ENCODE measurements at regions not wholly inside any gene's neighbourhood (a gene's known extent, or its start where the extent isn't known, plus 50 kb on each side); places are given as distances from the start of the nearest gene placed in this dataset.
"Not testable (repeated sequence)": the region's sequence is repeated elsewhere in the genome, so short reads cannot be mapped to it uniquely, and the experiment has no call there.

DNA sequence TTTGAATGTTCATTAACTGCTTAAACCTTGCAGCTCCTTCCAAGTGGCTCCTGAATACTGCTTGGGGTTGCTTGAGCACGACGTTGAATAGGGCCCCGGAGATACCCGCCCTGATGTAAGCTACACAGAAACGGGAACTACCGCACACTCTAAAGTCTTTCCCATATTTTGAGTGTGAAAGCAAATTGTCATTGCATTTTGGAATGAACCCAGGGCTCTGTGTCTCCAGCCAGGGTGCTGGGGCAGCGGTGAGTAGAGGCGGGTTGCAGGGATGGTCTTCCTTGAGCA lies 59.4 kb upstream of the HELT start:
- Histone ChIP-seq H3K27me3 (ENCODE audit: control insufficient read depth, insufficient read depth) (no peaks in the 10 kb centered on the region), H3K9me3 (ENCODE audit: control insufficient read depth, low read length) (no peaks in the 10 kb centered on the region), H3K4me1 (ENCODE audit: control insufficient read depth, insufficient read depth, low read length) (no peaks in the 10 kb centered on the region), H3K4me3 (ENCODE audit: low read length) (no peak overlapping the region), H3K27ac (ENCODE audit: low read length) (no peak overlapping the region)
- 75% methylated on average over 8 of the region's 8 CpGs for WGBS
- no peak for DNase-seq
- intact Hi-C loops (cut with DNase I), result no loop called here
- ATAC-seq, result no peak

DNA sequence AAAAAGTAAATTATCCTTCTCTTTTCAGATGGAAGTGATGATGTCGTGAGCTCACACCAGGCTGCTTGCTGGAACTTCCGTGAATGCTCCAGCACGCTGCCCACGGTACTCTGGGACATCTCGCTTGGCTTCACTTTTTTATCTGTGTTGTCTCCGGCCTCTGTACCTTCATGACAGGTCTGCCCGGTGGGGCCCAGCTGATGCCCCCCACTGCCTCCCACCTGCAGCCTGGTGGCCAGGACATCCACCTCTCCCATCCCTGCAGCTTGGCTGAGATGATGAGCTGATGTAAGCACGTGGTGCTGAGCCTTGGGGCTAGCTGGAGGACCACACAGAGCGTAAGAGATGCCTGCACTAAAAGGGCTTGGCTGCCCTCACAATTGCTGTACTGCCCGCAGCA lies 59.0 kb upstream of the HELT start:
- H3K4me1 ChIP-seq (ENCODE audit: control insufficient read depth, insufficient read depth, low read length), result no peaks in the 10 kb centered on the region
- H3K9me3 ChIP-seq (ENCODE audit: control insufficient read depth, low read length), result no peaks in the 10 kb centered on the region
- H3K4me3 ChIP-seq (ENCODE audit: low read length), result no peak overlapping the region
- no peak overlapping the region for H3K27ac ChIP-seq (ENCODE audit: low read length)
- 87% methylated on average over 10 of the region's 10 CpGs for WGBS
- ATAC-seq (no peak), DNase-seq (no peak)
- intact Hi-C loops (cut with DNase I), result no loop called here
- H3K27me3 ChIP-seq (ENCODE audit: control insufficient read depth, insufficient read depth), result no peaks in the 10 kb centered on the region

DNA sequence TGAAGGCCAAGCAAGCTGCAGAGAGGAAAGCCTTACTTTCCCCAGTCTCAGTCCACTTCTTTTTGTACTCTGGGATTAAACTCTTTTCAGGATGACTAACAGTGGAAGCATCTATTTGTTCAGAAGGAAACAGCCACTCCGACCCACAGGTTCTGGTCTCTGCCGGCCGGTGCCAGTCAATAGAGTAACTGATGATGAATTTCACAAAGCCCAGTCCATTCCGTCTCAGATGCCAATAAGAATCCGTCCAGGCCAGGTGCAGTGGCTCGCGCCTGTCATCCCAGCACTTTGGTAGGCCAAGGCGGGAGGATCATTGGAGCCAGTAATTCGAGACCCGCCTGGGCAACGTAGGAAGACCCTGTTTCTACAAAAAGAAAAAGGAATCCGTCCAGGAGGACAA lies 58.5 kb upstream of the HELT start:
- Histone ChIP-seq H3K4me1 (ENCODE audit: control insufficient read depth, insufficient read depth, low read length) (no peaks in the 10 kb centered on the region), H3K9me3 (ENCODE audit: control insufficient read depth, low read length) (no peaks in the 10 kb centered on the region), H3K27me3 (ENCODE audit: control insufficient read depth, insufficient read depth) (no peaks in the 10 kb centered on the region), H3K27ac (ENCODE audit: low read length) (no peak overlapping the region), H3K4me3 (ENCODE audit: low read length) (no peak overlapping the region)
- intact Hi-C loops (cut with DNase I), result no loop called here
- WGBS, result 94% methylated on average over 12 of the region's 12 CpGs
- DNase-seq (no peak), ATAC-seq (no peak)

DNA sequence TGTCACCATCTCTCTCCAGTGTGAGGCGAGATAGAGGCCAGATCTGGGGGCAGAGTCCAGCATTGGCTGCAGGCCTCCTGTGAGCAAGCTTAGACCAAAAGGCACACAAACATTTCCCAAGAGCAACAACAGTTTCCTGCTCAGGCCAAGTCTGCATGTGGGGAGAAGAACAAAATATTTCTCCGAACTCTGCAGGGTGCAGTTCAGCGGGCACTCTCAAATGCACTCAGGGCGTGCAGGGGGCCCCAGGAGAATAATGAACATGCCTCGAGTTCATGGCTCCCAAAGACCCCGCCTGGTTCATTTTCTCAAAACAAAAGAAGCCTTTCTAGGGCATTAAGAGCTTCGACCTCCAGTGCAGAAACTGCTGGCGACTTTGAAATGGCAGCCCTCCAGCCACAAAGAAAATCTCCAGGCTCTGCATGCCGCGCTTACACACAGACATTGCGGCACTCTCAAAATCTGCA lies 57.8 kb upstream of the HELT start:
- Histone ChIP-seq H3K27me3 (ENCODE audit: control insufficient read depth, insufficient read depth) (no peaks in the 10 kb centered on the region), H3K27ac (ENCODE audit: low read length) (no peak overlapping the region), H3K4me3 (ENCODE audit: low read length) (no peak overlapping the region), H3K4me1 (ENCODE audit: control insufficient read depth, insufficient read depth, low read length) (no peaks in the 10 kb centered on the region), H3K9me3 (ENCODE audit: control insufficient read depth, low read length) (no peaks in the 10 kb centered on the region)
- DNase-seq, result peak; percentile 51 to 80 (median 77)
- WGBS, result 51% methylated on average over 11 of the region's 11 CpGs
- intact Hi-C loops (cut with DNase I), result no loop called here
- ATAC-seq, result peak; percentile 81 to 85

DNA sequence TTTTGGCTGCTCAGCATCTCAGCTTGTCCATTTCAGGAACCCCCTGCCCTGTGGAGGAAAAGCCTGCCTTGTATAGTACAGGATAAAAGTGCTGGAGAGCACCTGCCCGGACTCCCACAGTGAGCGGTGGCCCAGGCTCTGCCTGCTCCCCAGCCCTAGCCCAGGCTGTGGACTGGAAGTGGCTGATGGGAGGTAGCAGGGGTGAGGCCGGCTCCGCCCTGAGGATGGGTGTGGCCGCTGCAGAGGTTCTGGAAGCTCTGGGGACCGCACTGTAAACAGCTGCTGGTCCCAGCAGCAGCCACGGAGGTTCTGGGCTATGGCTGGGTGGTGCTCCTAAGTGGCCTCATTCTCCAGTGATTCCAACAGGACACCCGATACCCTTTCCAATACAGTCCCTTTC lies 56.6 kb upstream of the HELT start:
- Histone ChIP-seq H3K27me3 (ENCODE audit: control insufficient read depth, insufficient read depth) (no peaks in the 10 kb centered on the region), H3K27ac (ENCODE audit: low read length) (no peak overlapping the region), H3K4me3 (ENCODE audit: low read length) (no peak overlapping the region), H3K9me3 (ENCODE audit: control insufficient read depth, low read length) (no peaks in the 10 kb centered on the region), H3K4me1 (ENCODE audit: control insufficient read depth, insufficient read depth, low read length) (no peaks in the 10 kb centered on the region)
- intact Hi-C loops (cut with DNase I), result no loop called here
- WGBS, result 81% methylated on average over 8 of the region's 8 CpGs
- DNase-seq, result no peak
- ATAC-seq, result peak; percentile 38 to 62

DNA sequence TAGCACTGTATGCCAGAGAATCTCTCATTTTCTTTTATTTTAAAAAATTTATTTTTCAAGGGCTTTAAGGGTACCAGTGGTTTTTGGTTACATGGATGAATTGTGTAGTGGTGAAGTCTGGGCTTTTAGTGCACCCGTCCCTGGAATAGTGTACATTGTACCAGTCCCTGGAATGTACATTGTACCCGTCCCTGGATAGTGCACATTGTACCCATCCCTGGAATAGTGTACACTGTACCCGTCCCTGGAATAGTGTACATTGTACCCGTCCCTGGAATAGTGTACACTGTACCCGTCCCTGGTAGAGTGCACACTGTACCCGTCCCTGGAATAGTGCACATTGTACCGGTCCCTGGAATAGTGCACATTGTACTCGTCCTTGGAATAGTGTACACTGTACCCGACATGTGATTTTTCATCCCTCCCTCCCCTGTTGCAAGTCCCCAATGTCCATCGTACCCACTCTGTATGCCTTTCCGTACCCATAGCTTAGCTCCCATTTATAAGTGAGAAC lies 56.1 kb upstream of the HELT start:
- WGBS, result 92% methylated on average over 11 of the region's 11 CpGs
- Histone ChIP-seq H3K27me3 (ENCODE audit: control insufficient read depth, insufficient read depth) (no peaks in the 10 kb centered on the region), H3K27ac (ENCODE audit: low read length) (no peak overlapping the region), H3K4me1 (ENCODE audit: control insufficient read depth, insufficient read depth, low read length) (no peaks in the 10 kb centered on the region), H3K9me3 (ENCODE audit: control insufficient read depth, low read length) (no peaks in the 10 kb centered on the region), H3K4me3 (ENCODE audit: low read length) (no peak overlapping the region)
- intact Hi-C loops (cut with DNase I), result no loop called here
- DNase-seq, result no peak
- no peak for ATAC-seq

DNA sequence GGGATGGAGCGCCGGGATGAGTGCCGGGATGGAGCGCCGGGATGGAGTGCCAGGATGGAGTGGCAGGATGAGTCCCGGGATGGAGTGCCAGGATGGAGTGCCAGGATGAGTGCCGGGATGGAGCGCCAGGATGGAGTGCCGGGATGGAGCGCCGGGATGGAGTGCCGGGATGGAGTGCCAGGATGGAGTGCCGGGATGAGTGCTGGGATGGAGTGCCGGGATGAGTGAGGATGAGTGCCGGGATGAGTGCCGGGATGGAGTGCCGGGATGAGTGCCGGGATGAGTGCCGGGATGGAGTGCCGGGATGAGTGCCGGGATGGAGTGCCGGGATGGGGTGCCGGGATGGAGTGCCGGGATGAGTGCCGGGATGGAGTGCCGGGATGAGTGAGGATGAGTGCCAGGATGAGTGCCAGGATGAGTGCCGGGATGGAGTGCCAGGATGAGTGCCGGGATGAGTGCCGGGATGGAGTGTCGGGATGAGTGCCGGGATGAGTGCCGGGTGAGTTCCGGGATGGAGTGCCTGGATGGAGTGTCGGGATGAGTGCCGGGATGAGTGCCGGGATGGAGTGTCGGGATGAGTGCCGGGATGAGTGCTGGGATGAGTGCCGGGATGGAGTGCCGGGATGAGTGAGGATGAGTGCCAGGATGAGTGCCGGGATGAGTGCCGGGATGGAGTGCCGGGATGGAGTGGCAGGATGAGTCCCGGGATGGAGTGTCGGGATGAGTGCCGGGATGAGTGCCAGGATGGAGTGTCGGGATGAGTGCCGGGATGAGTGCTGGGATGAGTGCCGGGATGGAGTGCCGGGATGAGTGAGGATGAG lies 52.9 kb upstream of the HELT start:
- H3K4me1 ChIP-seq (ENCODE audit: control insufficient read depth, insufficient read depth, low read length); H3K4me3 ChIP-seq (ENCODE audit: low read length); intact Hi-C loops (cut with DNase I); DNase-seq; H3K27ac ChIP-seq (ENCODE audit: low read length); ATAC-seq; H3K9me3 ChIP-seq (ENCODE audit: control insufficient read depth, low read length); H3K27me3 ChIP-seq (ENCODE audit: control insufficient read depth, insufficient read depth): not testable (repeated sequence)
- WGBS, result 94% methylated on average over 38 of the region's 50 CpGs

DNA sequence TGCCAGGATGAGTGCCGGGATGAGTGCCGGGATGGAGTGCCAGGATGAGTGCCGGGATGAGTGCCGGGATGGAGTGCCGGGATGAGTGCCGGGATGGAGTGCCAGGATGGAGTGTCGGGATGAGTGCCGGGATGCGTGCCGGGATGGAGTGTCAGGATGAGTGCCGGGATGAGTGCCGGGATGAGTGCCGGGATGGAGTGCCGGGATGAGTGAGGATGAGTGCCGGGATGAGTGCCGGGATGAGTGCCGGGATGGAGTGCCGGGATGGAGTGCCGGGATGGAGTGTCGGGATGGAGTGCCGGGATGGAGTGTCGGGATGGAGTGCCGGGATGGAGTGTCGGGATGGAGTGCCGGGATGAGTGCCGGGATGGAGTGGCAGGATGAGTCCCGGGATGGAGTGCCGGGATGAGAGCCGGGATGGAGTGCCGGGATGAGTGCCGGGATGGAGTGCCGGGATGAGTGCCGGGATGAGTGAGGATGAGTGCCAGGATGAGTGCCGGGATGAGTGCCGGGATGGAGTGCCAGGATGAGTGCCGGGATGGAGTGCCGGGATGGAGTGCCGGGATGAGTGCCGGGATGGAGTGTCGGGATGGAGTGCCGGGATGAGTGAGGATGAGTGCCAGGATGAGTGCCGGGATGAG lies 52.1 kb upstream of the HELT start:
- ATAC-seq; DNase-seq; H3K27me3 ChIP-seq (ENCODE audit: control insufficient read depth, insufficient read depth); H3K9me3 ChIP-seq (ENCODE audit: control insufficient read depth, low read length); H3K4me3 ChIP-seq (ENCODE audit: low read length); H3K4me1 ChIP-seq (ENCODE audit: control insufficient read depth, insufficient read depth, low read length); H3K27ac ChIP-seq (ENCODE audit: low read length); intact Hi-C loops (cut with DNase I): not testable (repeated sequence)
- 95% methylated on average over 36 of the region's 42 CpGs for WGBS

DNA sequence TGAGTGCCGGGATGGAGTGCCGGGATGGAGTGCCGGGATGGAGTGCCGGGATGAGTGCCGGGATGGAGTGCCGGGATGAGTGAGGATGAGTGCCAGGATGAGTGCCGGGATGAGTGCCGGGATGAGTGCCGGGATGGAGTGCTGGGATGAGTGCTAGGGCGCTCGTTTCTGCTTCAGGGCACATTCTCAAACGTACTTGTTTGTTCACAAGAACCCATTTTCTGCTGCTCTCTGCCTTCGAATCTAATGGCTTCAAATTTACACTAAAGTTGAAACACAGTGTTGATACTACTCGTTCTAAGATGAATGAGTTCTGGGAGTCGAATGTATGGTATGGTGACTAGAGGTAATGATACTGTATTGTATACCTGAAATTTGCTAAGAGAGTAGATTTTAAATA lies 50.6 kb upstream of the HELT start:
- H3K4me1 ChIP-seq (ENCODE audit: control insufficient read depth, insufficient read depth, low read length); DNase-seq; H3K4me3 ChIP-seq (ENCODE audit: low read length); ATAC-seq; H3K27me3 ChIP-seq (ENCODE audit: control insufficient read depth, insufficient read depth); H3K27ac ChIP-seq (ENCODE audit: low read length); H3K9me3 ChIP-seq (ENCODE audit: control insufficient read depth, low read length); intact Hi-C loops (cut with DNase I): not testable (repeated sequence)
- WGBS, result 87% methylated on average over 12 of the region's 15 CpGs

DNA sequence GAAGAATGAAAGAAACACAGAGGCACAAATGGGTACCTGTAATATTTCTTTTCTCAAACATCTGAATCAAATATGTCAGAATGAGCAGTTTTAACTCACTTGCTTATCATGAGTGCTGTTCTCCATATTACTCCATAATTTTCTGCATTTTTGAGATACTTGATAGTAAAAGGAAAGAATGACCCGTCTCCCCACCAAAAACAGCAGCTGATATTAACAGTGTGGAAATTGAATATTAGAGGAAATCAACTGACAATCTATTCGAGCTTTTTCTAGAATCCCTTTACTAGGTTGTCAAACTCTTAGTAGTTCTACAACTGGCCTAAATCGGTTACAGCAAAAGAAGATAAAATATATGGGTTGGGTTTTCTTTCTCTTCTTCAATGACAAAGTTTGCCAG lies 49.9 kb upstream of the HELT start:
- no peaks in the 10 kb centered on the region for H3K27me3 ChIP-seq (ENCODE audit: control insufficient read depth, insufficient read depth)
- H3K4me3 ChIP-seq (ENCODE audit: low read length), result no peak overlapping the region
- DNase-seq (no peak), ATAC-seq (no peak)
- intact Hi-C loops (cut with DNase I), result no loop called here
- H3K27ac ChIP-seq (ENCODE audit: low read length), result no peak overlapping the region
- 77% methylated on average over 3 of the region's 3 CpGs for WGBS
- no peaks in the 10 kb centered on the region for H3K9me3 ChIP-seq (ENCODE audit: control insufficient read depth, low read length)
- H3K4me1 ChIP-seq (ENCODE audit: control insufficient read depth, insufficient read depth, low read length), result no peaks in the 10 kb centered on the region
